OCI-LY1 (cell line): ENCODE measurements at regions not wholly inside any gene's neighbourhood (a gene's known extent, or its start where the extent isn't known, plus 50 kb on each side); places are given as distances from the start of the nearest gene placed in this dataset.

Experiments used
- EZH2 ChIP-seq: fragments of 200-600 bp; sonication (generic), shearing (Covaris generic); IDR thresholded peaks from 2 replicates; pipeline ENCODE4 v1.8.0; 2017; ENCODE audit warnings: borderline replicate concordance, mixed run types, mild to moderate bottlenecking, antibody characterized with exemption, low read length, moderate library complexity, mixed read lengths
- TF ChIP-seq, protein P1 (sequence below): fragments of 200-600 bp; sonication (generic), shearing (Covaris generic); IDR thresholded peaks from 2 replicates; pipeline ENCODE4 v1.5.1; 2017; ENCODE audit warnings: mild to moderate bottlenecking, antibody characterized with exemption, low read length, moderate library complexity, mixed read lengths

DNA sequence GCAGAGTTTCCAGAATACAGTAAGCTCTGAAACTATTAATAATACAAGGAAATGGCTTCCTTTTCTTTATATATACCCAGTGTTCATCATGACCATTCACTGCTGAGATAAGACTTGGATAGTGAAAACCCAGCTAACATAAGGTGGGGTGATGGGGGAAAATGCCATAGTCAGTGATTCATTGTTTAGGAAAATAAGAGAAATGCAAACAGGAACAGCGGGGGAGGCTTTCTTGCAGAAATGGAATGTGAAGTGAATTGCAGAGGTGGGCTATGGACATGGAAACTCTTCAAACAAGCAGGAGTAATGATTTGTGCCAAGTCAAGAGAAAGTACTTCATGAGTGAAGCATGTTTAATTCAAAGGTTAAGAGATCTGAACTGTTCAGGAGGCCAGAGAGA, 519.4 kb downstream of the TDRD15 start:
- TF ChIP-seq EZH2 = no peak
- TF ChIP-seq, protein P1, sequence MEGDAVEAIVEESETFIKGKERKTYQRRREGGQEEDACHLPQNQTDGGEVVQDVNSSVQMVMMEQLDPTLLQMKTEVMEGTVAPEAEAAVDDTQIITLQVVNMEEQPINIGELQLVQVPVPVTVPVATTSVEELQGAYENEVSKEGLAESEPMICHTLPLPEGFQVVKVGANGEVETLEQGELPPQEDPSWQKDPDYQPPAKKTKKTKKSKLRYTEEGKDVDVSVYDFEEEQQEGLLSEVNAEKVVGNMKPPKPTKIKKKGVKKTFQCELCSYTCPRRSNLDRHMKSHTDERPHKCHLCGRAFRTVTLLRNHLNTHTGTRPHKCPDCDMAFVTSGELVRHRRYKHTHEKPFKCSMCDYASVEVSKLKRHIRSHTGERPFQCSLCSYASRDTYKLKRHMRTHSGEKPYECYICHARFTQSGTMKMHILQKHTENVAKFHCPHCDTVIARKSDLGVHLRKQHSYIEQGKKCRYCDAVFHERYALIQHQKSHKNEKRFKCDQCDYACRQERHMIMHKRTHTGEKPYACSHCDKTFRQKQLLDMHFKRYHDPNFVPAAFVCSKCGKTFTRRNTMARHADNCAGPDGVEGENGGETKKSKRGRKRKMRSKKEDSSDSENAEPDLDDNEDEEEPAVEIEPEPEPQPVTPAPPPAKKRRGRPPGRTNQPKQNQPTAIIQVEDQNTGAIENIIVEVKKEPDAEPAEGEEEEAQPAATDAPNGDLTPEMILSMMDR = no peak
